CD4-positive, alpha-beta T cell (primary cell): ENCODE measurements at regions not wholly inside any gene's neighbourhood (a gene's known extent, or its start where the extent isn't known, plus 50 kb on each side); places are given as distances from the start of the nearest gene placed in this dataset.

Experiments
- ATAC-seq: fragments of 200-7000 bp; cut with Tn5 transposase; one replicate; pipeline ENCODE4 v1.10.0; 2022; ENCODE audit warnings: mild to moderate bottlenecking; ENCODE audit not compliant: poor library complexity
- CTCF ChIA-PET: fragments of 350-600 bp; sonication (Branson Sonifier 250); formaldehyde crosslinking; loops from one replicate; lab custom pipeline; 2021; ENCODE audit warnings: antibody characterized with exemption, inconsistent platforms; lab: Charles Lee
- POLR2A ChIA-PET: fragments of 350-600 bp; sonication (Branson Sonifier 250); formaldehyde crosslinking; loops from one replicate; lab custom pipeline; 2021; ENCODE audit warnings: antibody characterized with exemption, inconsistent platforms; lab: Charles Lee
- DNase-seq, 14 experiments: peaks; one replicate each; pipeline ENCODE4 v3.0.0-alpha.2; 2013 to 2020; ENCODE audit warnings: mixed read lengths in 2 of 14
- H3K27ac ChIP-seq, 2 donors: one replicate each; pipeline versions ENCODE4 v1.5.1 to v1.7.0; 2013; ENCODE audit warnings: low read length in 2 of 2, low read depth in 1 of 2, mild to moderate bottlenecking in 1 of 2
- H3K27me3 ChIP-seq, 2 experiments: 1 replicate in 1 of 2; 2 replicates in 1 of 2; pipeline versions ENCODE4 v1.6.1 to v1.7.0; 2013; ENCODE audit warnings: low read length in 2 of 2, control low read depth in 1 of 2, mild to moderate bottlenecking in 1 of 2, moderate library complexity in 1 of 2; ENCODE audit not compliant: insufficient read depth in 2 of 2, control insufficient read depth in 1 of 2
- H3K36me3 ChIP-seq: one replicate; pipeline ENCODE4 v1.6.1; 2013; ENCODE audit warnings: low read length, control low read depth; ENCODE audit not compliant: insufficient read depth
- H3K4me1 ChIP-seq: one replicate; pipeline ENCODE4 v1.6.1; 2013; ENCODE audit warnings: low read length, control low read depth; ENCODE audit not compliant: insufficient read depth
- H3K4me3 ChIP-seq: one replicate; pipeline ENCODE4 v1.5.1; 2013; ENCODE audit warnings: mild to moderate bottlenecking, low read length, moderate library complexity
- H3K9me3 ChIP-seq, 2 experiments: 1 replicate in 1 of 2; 2 replicates in 1 of 2; pipeline versions ENCODE4 v1.6.1 to v1.7.0; 2013; ENCODE audit warnings: low read length in 2 of 2, mild to moderate bottlenecking in 2 of 2, control low read depth in 1 of 2, moderate library complexity in 1 of 2; ENCODE audit not compliant: control insufficient read depth in 1 of 2, insufficient read depth in 1 of 2
- H3K27ac Mint-ChIP-seq: one replicate; pipeline ENCODE4 v1.8.0; 2020; ENCODE audit warnings: mixed read lengths
- H3K27me3 Mint-ChIP-seq: one replicate; pipeline ENCODE4 v1.8.0; 2021; ENCODE audit warnings: mixed read lengths
- H3K36me3 Mint-ChIP-seq: one replicate; pipeline ENCODE4 v1.8.0; 2021; ENCODE audit warnings: low read depth, mixed read lengths
- H3K4me1 Mint-ChIP-seq: one replicate; pipeline ENCODE4 v1.8.0; 2021; ENCODE audit warnings: low read depth, mixed read lengths
- H3K4me3 Mint-ChIP-seq: one replicate; pipeline ENCODE4 v1.8.0; 2020; ENCODE audit warnings: mild to moderate bottlenecking, mixed read lengths
- H3K9me3 Mint-ChIP-seq: one replicate; pipeline ENCODE4 v1.8.0; 2020; ENCODE audit warnings: mixed read lengths
- CTCF ChIP-seq: fragments of 200-600 bp; IDR thresholded peaks from one replicate; pipeline ENCODE4 v1.8.0; 2022; ENCODE audit warnings: antibody characterized with exemption, mild to moderate bottlenecking
- intact Hi-C, 2 experiments: fragments of 100-400 bp; cut with DNase I in 1 of 2; cut with micrococcal nuclease in 1 of 2; formaldehyde crosslinking; loops; one replicate each; pipeline versions ENCODE4 v1.15.1 to v1.9.0; 2023 to 2025; cut with DNase I, micrococcal nuclease

GRCh38 chr14:59067127-59067894 lies 121.2 kb upstream of the DAAM1 start:
- H3K27ac Mint-ChIP-seq = no peak overlapping the region
- no peaks in the 10 kb centered on the region for H3K4me1 Mint-ChIP-seq
- POLR2A ChIA-PET = no interaction called here
- Histone ChIP-seq H3K36me3 (no peaks in the 10 kb centered on the region), H3K27ac (no peak overlapping the region), H3K4me1 (no peaks in the 10 kb centered on the region), H3K4me3 (no peak overlapping the region), H3K9me3 (peaks cover 0 to 5% of the 10 kb centered on the region in 2 experiments), H3K27me3 (no peaks in the 10 kb centered on the region)
- no peak for TF ChIP-seq CTCF
- H3K27me3 Mint-ChIP-seq = peaks cover 23% of the 10 kb centered on the region
- ATAC-seq (no peak), DNase-seq (no peak)
- H3K36me3 Mint-ChIP-seq = no peaks in the 10 kb centered on the region
- CTCF ChIA-PET = no interaction called here
- no peak overlapping the region for H3K4me3 Mint-ChIP-seq
- peaks cover 5% of the 10 kb centered on the region for H3K9me3 Mint-ChIP-seq
- intact Hi-C loops = no loop called here

- H3K27me3 Mint-ChIP-seq = peaks cover 28% of the 10 kb centered on the region
- ATAC-seq (no peak), DNase-seq (no peak)
- H3K27ac Mint-ChIP-seq = no peak overlapping the region
- Histone ChIP-seq H3K4me3 (no peak overlapping the region), H3K9me3 (no peaks in the 10 kb centered on the region), H3K36me3 (no peaks in the 10 kb centered on the region), H3K27ac (no peak overlapping the region), H3K4me1 (no peaks in the 10 kb centered on the region), H3K27me3 (no peaks in the 10 kb centered on the region)
- H3K36me3 Mint-ChIP-seq = no peaks in the 10 kb centered on the region
- H3K4me1 Mint-ChIP-seq = no peaks in the 10 kb centered on the region
- CTCF ChIA-PET = no interaction called here
- no peaks in the 10 kb centered on the region for H3K9me3 Mint-ChIP-seq
- no peak overlapping the region for H3K4me3 Mint-ChIP-seq
- POLR2A ChIA-PET = no interaction called here
- TF ChIP-seq CTCF = no peak
- intact Hi-C loops = no loop called here
These were observed 119.2 kb upstream of the DAAM1 start for GRCh38 chr14:59069163-59069854.

- Mint-ChIP-seq H3K27ac (no peak overlapping the region), H3K9me3 (no peaks in the 10 kb centered on the region), H3K4me1 (no peaks in the 10 kb centered on the region), H3K36me3 (no peaks in the 10 kb centered on the region), H3K4me3 (no peak overlapping the region), H3K27me3 (peaks cover 35% of the 10 kb centered on the region)
- ATAC-seq = no peak
- POLR2A ChIA-PET = no interaction called here
- intact Hi-C loops = no loop called here
- no peaks in the 10 kb centered on the region for H3K4me1 ChIP-seq
- CTCF ChIA-PET = no interaction called here
- no peaks in the 10 kb centered on the region for H3K36me3 ChIP-seq
- no peak overlapping the region for H3K27ac ChIP-seq
- no peak overlapping the region for H3K4me3 ChIP-seq
- no peak for TF ChIP-seq CTCF
- DNase-seq = no peak
- H3K27me3 ChIP-seq = peaks cover 0 to 4% of the 10 kb centered on the region in 2 experiments
- no peaks in the 10 kb centered on the region for H3K9me3 ChIP-seq
These were observed 113.0 kb upstream of the DAAM1 start for GRCh38 chr14:59075506-59075905.
